Dendritic cell treated with granulocyte-macrophage colony-stimulating factor and Interleukin-4, amounts not matched to agents 40 ng/mL and 50 ng/mL, for 4 days (primary cell): ENCODE measurements at regions not wholly inside any gene's neighbourhood (a gene's known extent, or its start where the extent isn't known, plus 50 kb on each side); places are given as distances from the start of the nearest gene placed in this dataset.
"Not testable (repeated sequence)": the region's sequence is repeated elsewhere in the genome, so short reads cannot be mapped to it uniquely, and the experiment has no call there.

Experiments used
- H3K27ac Mint-ChIP-seq: one replicate; pipeline ENCODE4 v1.8.0; 2022; ENCODE audit warnings: mild to moderate bottlenecking, mixed read lengths
- H3K27me3 Mint-ChIP-seq: one replicate; pipeline ENCODE4 v1.8.0; 2022; ENCODE audit warnings: mild to moderate bottlenecking, mixed read lengths
- H3K36me3 Mint-ChIP-seq: one replicate; pipeline ENCODE4 v1.8.0; 2022; ENCODE audit warnings: low read depth, mixed read lengths
- H3K4me1 Mint-ChIP-seq: one replicate; pipeline ENCODE4 v1.8.0; 2022; ENCODE audit warnings: low read depth, mixed read lengths
- H3K4me3 Mint-ChIP-seq: one replicate; pipeline ENCODE4 v1.8.0; 2022; ENCODE audit warnings: mild to moderate bottlenecking, moderate library complexity, mixed read lengths
- H3K9me3 Mint-ChIP-seq: one replicate; pipeline ENCODE4 v1.8.0; 2022; ENCODE audit warnings: mixed read lengths
- intact Hi-C: fragments of 100-400 bp; cut with micrococcal nuclease; formaldehyde crosslinking; loops from one replicate; pipeline ENCODE4 v1.15.0; 2022

DNA sequence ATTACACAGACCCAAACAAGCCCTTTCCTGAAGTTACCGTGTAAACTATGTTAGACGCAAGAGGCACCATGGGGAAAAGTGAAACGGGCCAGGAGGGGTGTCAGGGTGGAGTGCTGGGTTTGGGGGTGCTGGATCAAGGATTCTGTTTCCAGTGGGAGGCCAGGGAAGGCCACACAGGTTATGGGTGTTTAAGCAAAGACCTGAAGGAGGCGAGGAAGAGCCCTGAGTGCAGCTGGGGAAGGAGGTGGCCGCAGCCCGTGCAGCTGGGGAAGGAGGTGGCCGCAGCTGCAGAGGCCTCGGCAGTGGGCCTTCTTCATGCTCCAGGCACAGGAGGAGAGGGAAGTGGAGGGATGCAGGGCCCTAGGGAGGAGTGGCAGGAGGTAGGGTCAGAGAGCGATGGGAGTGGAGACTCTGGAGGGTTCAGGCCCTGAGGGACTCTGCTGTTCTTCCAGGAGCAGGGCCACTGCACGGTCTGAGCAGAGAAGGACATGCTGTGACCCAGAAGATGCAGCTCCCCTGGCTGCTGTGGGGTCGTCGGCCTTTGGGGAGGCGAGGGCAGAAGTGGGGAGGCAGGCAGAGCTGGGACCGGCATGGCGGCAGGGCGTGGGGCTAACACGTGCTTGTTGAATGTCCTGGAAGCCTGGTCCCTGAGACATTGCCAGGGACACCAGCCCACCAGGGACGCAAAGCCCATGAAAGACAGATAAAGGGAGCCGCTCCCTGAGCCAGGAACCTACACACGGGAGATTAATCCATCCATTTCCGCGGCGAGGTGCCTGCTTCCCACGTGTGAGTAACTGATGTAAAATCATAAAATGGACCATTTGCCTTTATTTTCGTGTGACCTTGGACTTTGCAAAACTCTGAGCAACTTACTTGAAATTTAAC is 1049.1 kb downstream of the BRD1 start:
- peaks cover 26% of the 10 kb centered on the region for H3K9me3 Mint-ChIP-seq
- intact Hi-C loops: no loop called here
- H3K4me3 Mint-ChIP-seq: no peak overlapping the region
- no peaks in the 10 kb centered on the region for H3K4me1 Mint-ChIP-seq
- H3K36me3 Mint-ChIP-seq: no peaks in the 10 kb centered on the region
- H3K27me3 Mint-ChIP-seq: no peaks in the 10 kb centered on the region
- H3K27ac Mint-ChIP-seq: no peak overlapping the region

GRCh38 chr22:48772286-48772907 is 1055.3 kb downstream of the BRD1 start:
- intact Hi-C loops: no loop called here
- Mint-ChIP-seq H3K27ac (no peak overlapping the region), H3K9me3 (peaks cover 22% of the 10 kb centered on the region), H3K4me1 (no peaks in the 10 kb centered on the region), H3K36me3 (no peaks in the 10 kb centered on the region), H3K4me3 (no peak overlapping the region), H3K27me3 (peaks cover 3% of the 10 kb centered on the region)

DNA sequence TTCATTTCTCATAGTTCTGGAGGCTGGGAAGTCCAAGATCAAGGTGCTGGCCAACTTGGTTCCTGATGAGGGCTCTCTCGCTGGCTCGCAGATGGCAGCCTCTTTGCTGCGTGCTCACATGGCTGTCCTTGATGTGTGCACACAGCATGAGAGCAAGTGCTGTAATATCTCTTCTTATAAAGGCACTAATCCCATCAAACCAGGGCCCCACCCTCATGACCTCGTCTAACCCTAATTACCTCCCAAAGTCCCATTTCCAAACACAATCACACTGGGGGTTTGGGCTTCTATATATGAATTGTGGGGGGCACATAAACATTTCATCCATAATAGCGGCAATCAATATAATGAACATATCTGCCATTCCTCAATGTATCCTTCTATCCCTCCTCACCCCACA is 1062.1 kb downstream of the BRD1 start:
- intact Hi-C loops: no loop called here
- Mint-ChIP-seq H3K4me1 (no peaks in the 10 kb centered on the region), H3K9me3 (peaks cover 15% of the 10 kb centered on the region), H3K27ac (no peak overlapping the region), H3K4me3 (no peak overlapping the region), H3K27me3 (peaks cover 3% of the 10 kb centered on the region), H3K36me3 (no peaks in the 10 kb centered on the region)

DNA sequence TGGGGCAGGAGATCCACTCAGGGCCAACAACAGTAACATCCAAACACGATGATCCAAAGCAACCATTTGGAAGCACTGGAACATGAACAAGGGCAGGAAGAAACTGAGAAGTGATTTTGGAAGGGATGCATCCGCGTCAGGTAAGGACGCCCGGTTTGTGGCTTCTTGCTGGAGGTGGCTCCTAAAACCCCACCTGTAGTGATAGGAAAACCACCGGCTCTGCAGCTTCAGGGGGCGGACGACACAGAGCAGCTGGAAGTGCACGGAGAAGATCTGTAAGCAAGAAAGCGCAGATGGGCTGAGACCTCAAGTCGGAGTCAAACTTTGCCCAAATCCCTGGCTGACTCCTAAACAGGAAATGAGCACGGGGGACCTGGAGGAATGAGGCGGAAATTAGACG is 1066.1 kb downstream of the BRD1 start:
- no peaks in the 10 kb centered on the region for H3K36me3 Mint-ChIP-seq
- H3K27me3 Mint-ChIP-seq: no peaks in the 10 kb centered on the region
- no peaks in the 10 kb centered on the region for H3K4me1 Mint-ChIP-seq
- H3K9me3 Mint-ChIP-seq: peaks cover 7% of the 10 kb centered on the region
- H3K4me3 Mint-ChIP-seq: no peak overlapping the region
- intact Hi-C loops: no loop called here
- H3K27ac Mint-ChIP-seq: no peak overlapping the region

DNA sequence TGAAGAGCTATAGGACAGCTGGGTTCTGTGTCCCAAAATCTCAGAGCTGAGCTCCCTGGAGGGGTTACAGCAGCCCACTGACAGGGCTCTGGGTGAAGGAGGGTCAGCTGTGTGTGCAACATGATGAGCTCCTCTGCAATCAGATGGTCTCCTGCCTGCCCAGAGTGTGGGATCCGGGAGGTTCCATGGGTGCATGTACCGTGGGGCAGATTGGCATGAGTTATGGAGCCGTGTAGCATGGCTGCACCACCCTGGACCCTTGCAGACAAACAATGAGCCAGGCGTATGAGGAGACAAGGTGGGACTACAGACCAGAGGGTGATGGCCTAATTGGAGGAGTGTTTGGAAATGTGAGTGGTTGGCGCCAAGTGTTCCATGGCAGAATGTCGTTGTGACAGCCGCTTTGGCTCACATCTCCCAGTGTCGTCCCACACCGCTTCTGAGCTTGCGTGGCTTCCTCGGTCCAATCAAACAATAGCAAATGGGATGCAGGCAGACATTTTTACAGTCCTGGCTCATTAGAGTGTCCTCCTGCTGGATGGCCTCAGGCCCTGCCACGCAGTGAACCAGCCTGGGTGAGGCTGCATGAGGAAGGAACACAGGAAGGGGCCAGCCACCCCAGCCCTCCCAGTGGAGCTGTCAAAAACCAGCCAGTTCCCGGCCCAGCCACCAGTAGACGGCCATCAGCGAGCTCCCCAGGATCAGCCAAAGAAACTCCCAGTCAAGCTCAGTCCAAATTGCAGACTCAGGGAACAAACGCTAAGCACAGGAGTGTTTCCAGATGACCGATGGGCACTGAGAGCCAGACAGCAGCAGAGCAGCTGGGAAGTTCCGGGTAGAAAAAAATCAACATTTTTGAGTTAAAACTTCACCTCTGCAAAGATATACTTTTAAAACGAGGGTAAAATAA is 1066.9 kb downstream of the BRD1 start:
- Mint-ChIP-seq H3K4me1 (no peaks in the 10 kb centered on the region), H3K9me3 (peaks cover 5% of the 10 kb centered on the region), H3K36me3 (no peaks in the 10 kb centered on the region), H3K27me3 (no peaks in the 10 kb centered on the region), H3K4me3 (no peak overlapping the region), H3K27ac (no peak overlapping the region)
- intact Hi-C loops: no loop called here

GRCh38 chr22:48758881-48759875 is 1068.5 kb downstream of the BRD1 start:
- no peaks in the 10 kb centered on the region for H3K4me1 Mint-ChIP-seq
- H3K27me3 Mint-ChIP-seq: no peaks in the 10 kb centered on the region
- H3K27ac Mint-ChIP-seq: no peak overlapping the region
- intact Hi-C loops: no loop called here
- H3K36me3 Mint-ChIP-seq: no peaks in the 10 kb centered on the region
- H3K4me3 Mint-ChIP-seq: no peak overlapping the region
- H3K9me3 Mint-ChIP-seq: no peaks in the 10 kb centered on the region

DNA sequence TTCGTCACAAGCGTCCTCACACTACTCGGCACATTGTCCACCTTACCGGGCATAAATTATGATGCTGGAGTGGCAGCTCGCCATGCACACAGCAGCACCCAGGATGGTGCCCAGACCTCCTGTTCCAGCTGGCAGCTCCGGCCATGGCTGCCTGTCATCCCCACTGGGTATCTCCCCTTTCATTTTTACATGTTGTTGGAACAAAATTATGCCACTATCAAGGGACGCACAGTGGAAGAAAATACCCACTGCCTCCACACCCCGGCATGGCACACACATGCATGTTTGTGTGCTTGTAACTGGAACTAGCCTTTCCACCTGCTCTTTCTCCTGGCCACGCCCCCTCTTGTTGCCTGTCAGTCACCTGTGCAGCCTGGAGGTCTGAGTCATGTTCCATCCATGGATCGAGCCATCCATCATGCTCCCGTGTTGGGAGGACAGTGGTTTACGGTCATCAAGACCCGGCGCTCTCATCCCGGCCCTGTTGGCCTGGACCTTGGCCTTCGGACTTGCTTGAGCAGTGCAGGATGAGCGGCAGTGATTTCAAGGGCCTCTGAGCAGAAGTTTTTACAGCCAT is 1069.6 kb downstream of the BRD1 start:
- intact Hi-C loops: no loop called here
- Mint-ChIP-seq H3K4me3 (no peak overlapping the region), H3K27me3 (no peaks in the 10 kb centered on the region), H3K36me3 (no peaks in the 10 kb centered on the region), H3K9me3 (no peaks in the 10 kb centered on the region), H3K27ac (no peak overlapping the region), H3K4me1 (no peaks in the 10 kb centered on the region)

DNA sequence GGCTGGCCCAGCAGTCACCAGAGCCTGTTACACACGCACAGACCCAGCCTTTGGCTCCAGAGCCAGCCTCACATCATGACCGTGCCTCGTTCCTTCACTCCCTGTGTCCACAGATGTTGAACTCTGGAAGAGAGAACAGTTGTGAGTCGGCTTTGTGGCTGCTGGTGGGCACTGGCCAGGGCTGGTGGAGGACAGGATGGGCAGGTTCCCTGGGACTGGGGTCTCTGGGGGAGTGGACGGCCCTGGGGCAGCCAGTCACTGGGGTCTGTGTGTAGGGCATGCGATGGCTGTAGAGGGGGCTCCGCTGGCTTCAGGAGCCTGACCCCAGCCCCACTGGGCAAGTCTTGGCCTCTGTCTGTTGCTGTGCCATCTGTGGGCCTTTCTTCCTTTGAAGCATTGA is 1070.1 kb downstream of the BRD1 start:
- no peak overlapping the region for H3K4me3 Mint-ChIP-seq
- H3K36me3 Mint-ChIP-seq: no peaks in the 10 kb centered on the region
- no peak overlapping the region for H3K27ac Mint-ChIP-seq
- no peaks in the 10 kb centered on the region for H3K9me3 Mint-ChIP-seq
- H3K27me3 Mint-ChIP-seq: no peaks in the 10 kb centered on the region
- intact Hi-C loops: no loop called here
- no peaks in the 10 kb centered on the region for H3K4me1 Mint-ChIP-seq

- H3K27ac Mint-ChIP-seq, H3K36me3 Mint-ChIP-seq, intact Hi-C loops, H3K4me3 Mint-ChIP-seq, H3K4me1 Mint-ChIP-seq, H3K9me3 Mint-ChIP-seq, H3K27me3 Mint-ChIP-seq: not testable (repeated sequence)
These were observed 1070.5 kb downstream of the BRD1 start for GRCh38 chr22:48757135-48757534.

- Mint-ChIP-seq H3K27ac (no peak overlapping the region), H3K27me3 (no peaks in the 10 kb centered on the region), H3K4me1 (no peaks in the 10 kb centered on the region)
These were observed 1071.2 kb downstream of the BRD1 start for GRCh38 chr22:48756146-48757111.

GRCh38 chr22:48755059-48755949 is 1072.4 kb downstream of the BRD1 start:
- H3K9me3 Mint-ChIP-seq: no peaks in the 10 kb centered on the region
- no peak overlapping the region for H3K27ac Mint-ChIP-seq
- no peak overlapping the region for H3K4me3 Mint-ChIP-seq
- no peaks in the 10 kb centered on the region for H3K36me3 Mint-ChIP-seq
- H3K27me3 Mint-ChIP-seq: no peaks in the 10 kb centered on the region
- no peaks in the 10 kb centered on the region for H3K4me1 Mint-ChIP-seq
- intact Hi-C loops: no loop called here

More at GRCh38 chr22:48756146-48757111, 1071.2 kb downstream of the BRD1 start:
- no peaks in the 10 kb centered on the region for H3K36me3 Mint-ChIP-seq
- H3K9me3 Mint-ChIP-seq: no peaks in the 10 kb centered on the region
- intact Hi-C loops: no loop called here
- no peak overlapping the region for H3K4me3 Mint-ChIP-seq
